Memory B cell (primary cell): ENCODE measurements at regions not wholly inside any gene's neighbourhood (a gene's known extent, or its start where the extent isn't known, plus 50 kb on each side); places are given as distances from the start of the nearest gene placed in this dataset.

Experiments used
- ATAC-seq: fragments of 150-1000 bp; cut with Tn5 transposase; 2 replicates; pipeline ENCODE4 v1.10.0; 2021; ENCODE audit warnings: low read depth, mild to moderate bottlenecking, moderate library complexity
- DNase-seq, 2 donors: peaks; one replicate each; pipeline ENCODE4 v3.0.0; 2022; ENCODE audit warnings: low spot score in 2 of 2
- H3K27ac Mint-ChIP-seq: one replicate; pipeline ENCODE4 v1.8.0; 2022; ENCODE audit warnings: mild to moderate bottlenecking, moderate library complexity, mixed read lengths
- H3K27me3 Mint-ChIP-seq: one replicate; pipeline ENCODE4 v1.8.0; 2022; ENCODE audit warnings: mixed read lengths
- H3K36me3 Mint-ChIP-seq: one replicate; pipeline ENCODE4 v1.8.0; 2022; ENCODE audit warnings: mild to moderate bottlenecking, mixed read lengths
- H3K4me1 Mint-ChIP-seq: one replicate; pipeline ENCODE4 v1.8.0; 2022; ENCODE audit warnings: mixed read lengths
- H3K4me3 Mint-ChIP-seq: one replicate; pipeline ENCODE4 v1.8.0; 2022; ENCODE audit warnings: mild to moderate bottlenecking, moderate library complexity, mixed read lengths
- H3K9me3 Mint-ChIP-seq: one replicate; pipeline ENCODE4 v1.8.0; 2022; ENCODE audit warnings: mixed read lengths

GRCh38 chr13:84049443-84050219 lies 167.4 kb upstream of the SLITRK1 start:
- DNase-seq, result no peak
- no peak overlapping the region for H3K27ac Mint-ChIP-seq

GRCh38 chr13:84044805-84045204 lies 162.5 kb upstream of the SLITRK1 start:
- ATAC-seq, result no peak
- H3K36me3 Mint-ChIP-seq, result no peaks in the 10 kb centered on the region
- no peaks in the 10 kb centered on the region for H3K27me3 Mint-ChIP-seq
- no peak overlapping the region for H3K4me3 Mint-ChIP-seq
- no peaks in the 10 kb centered on the region for H3K4me1 Mint-ChIP-seq
- H3K27ac Mint-ChIP-seq, result no peak overlapping the region
- no peak for DNase-seq
- H3K9me3 Mint-ChIP-seq, result peaks cover 6% of the 10 kb centered on the region

More at GRCh38 chr13:84049443-84050219, 167.4 kb upstream of the SLITRK1 start:
- Mint-ChIP-seq H3K27me3 (no peaks in the 10 kb centered on the region), H3K9me3 (peaks cover 7% of the 10 kb centered on the region), H3K4me1 (no peaks in the 10 kb centered on the region), H3K4me3 (no peak overlapping the region), H3K36me3 (no peaks in the 10 kb centered on the region)
- ATAC-seq, result no peak

GRCh38 chr13:84038001-84038400 lies 155.7 kb upstream of the SLITRK1 start:
- Mint-ChIP-seq H3K9me3 (peaks cover 5% of the 10 kb centered on the region), H3K36me3 (no peaks in the 10 kb centered on the region), H3K27ac (no peak overlapping the region), H3K27me3 (no peaks in the 10 kb centered on the region), H3K4me3 (no peak overlapping the region), H3K4me1 (no peaks in the 10 kb centered on the region)
- DNase-seq, result no peak
- ATAC-seq, result no peak

GRCh38 chr13:84032116-84032515 lies 149.8 kb upstream of the SLITRK1 start:
- ATAC-seq, result no peak
- Mint-ChIP-seq H3K27ac (no peak overlapping the region), H3K9me3 (peaks cover 13% of the 10 kb centered on the region), H3K4me3 (no peak overlapping the region), H3K36me3 (no peaks in the 10 kb centered on the region), H3K4me1 (no peaks in the 10 kb centered on the region), H3K27me3 (no peaks in the 10 kb centered on the region)
- DNase-seq, result no peak

- H3K9me3 Mint-ChIP-seq, result peaks cover 12% of the 10 kb centered on the region
- H3K27ac Mint-ChIP-seq, result no peak overlapping the region
- DNase-seq, result no peak
- no peak overlapping the region for H3K4me3 Mint-ChIP-seq
- H3K27me3 Mint-ChIP-seq, result no peaks in the 10 kb centered on the region
- no peaks in the 10 kb centered on the region for H3K4me1 Mint-ChIP-seq
- no peak for ATAC-seq
- no peaks in the 10 kb centered on the region for H3K36me3 Mint-ChIP-seq
These were observed 148.8 kb upstream of the SLITRK1 start for GRCh38 chr13:84031120-84031519.

GRCh38 chr13:84029396-84029795 lies 147.1 kb upstream of the SLITRK1 start:
- H3K4me3 Mint-ChIP-seq, result no peak overlapping the region
- H3K27me3 Mint-ChIP-seq, result no peaks in the 10 kb centered on the region
- no peak for ATAC-seq
- H3K4me1 Mint-ChIP-seq, result no peaks in the 10 kb centered on the region
- no peak overlapping the region for H3K27ac Mint-ChIP-seq
- H3K36me3 Mint-ChIP-seq, result no peaks in the 10 kb centered on the region
- H3K9me3 Mint-ChIP-seq, result peaks cover 12% of the 10 kb centered on the region
- no peak for DNase-seq

GRCh38 chr13:84025824-84026223 lies 143.6 kb upstream of the SLITRK1 start:
- ATAC-seq (no peak), DNase-seq (no peak)
- H3K9me3 Mint-ChIP-seq, result peaks cover 6% of the 10 kb centered on the region
- no peaks in the 10 kb centered on the region for H3K36me3 Mint-ChIP-seq
- H3K4me3 Mint-ChIP-seq, result no peak overlapping the region
- H3K27me3 Mint-ChIP-seq, result no peaks in the 10 kb centered on the region
- H3K27ac Mint-ChIP-seq, result no peak overlapping the region
- no peaks in the 10 kb centered on the region for H3K4me1 Mint-ChIP-seq

- H3K9me3 Mint-ChIP-seq, result peaks cover 1% of the 10 kb centered on the region
- no peak overlapping the region for H3K4me3 Mint-ChIP-seq
- ATAC-seq (no peak), DNase-seq (no peak)
- H3K4me1 Mint-ChIP-seq, result no peaks in the 10 kb centered on the region
- no peak overlapping the region for H3K27ac Mint-ChIP-seq
- H3K27me3 Mint-ChIP-seq, result no peaks in the 10 kb centered on the region
- H3K36me3 Mint-ChIP-seq, result no peaks in the 10 kb centered on the region
These were observed 114.1 kb upstream of the SLITRK1 start for GRCh38 chr13:83996415-83996814.

GRCh38 chr13:83995930-83996329 lies 113.7 kb upstream of the SLITRK1 start:
- ATAC-seq (no peak), DNase-seq (no peak)
- no peak overlapping the region for H3K27ac Mint-ChIP-seq
- H3K27me3 Mint-ChIP-seq, result no peaks in the 10 kb centered on the region
- H3K4me1 Mint-ChIP-seq, result no peaks in the 10 kb centered on the region
- H3K9me3 Mint-ChIP-seq, result no peaks in the 10 kb centered on the region
- no peak overlapping the region for H3K4me3 Mint-ChIP-seq
- no peaks in the 10 kb centered on the region for H3K36me3 Mint-ChIP-seq

GRCh38 chr13:83992566-83993358 lies 110.5 kb upstream of the SLITRK1 start:
- no peaks in the 10 kb centered on the region for H3K4me1 Mint-ChIP-seq
- H3K27me3 Mint-ChIP-seq, result no peaks in the 10 kb centered on the region
- ATAC-seq (no peak), DNase-seq (no peak)
- no peak overlapping the region for H3K4me3 Mint-ChIP-seq
- H3K36me3 Mint-ChIP-seq, result no peaks in the 10 kb centered on the region
- no peaks in the 10 kb centered on the region for H3K9me3 Mint-ChIP-seq
- no peak overlapping the region for H3K27ac Mint-ChIP-seq

- H3K4me1 Mint-ChIP-seq, result no peaks in the 10 kb centered on the region
- ATAC-seq, result no peak
These were observed 105.1 kb upstream of the SLITRK1 start for GRCh38 chr13:83987394-83987793.

GRCh38 chr13:83984793-83985192 lies 102.5 kb upstream of the SLITRK1 start:
- Mint-ChIP-seq H3K36me3 (no peaks in the 10 kb centered on the region), H3K27ac (no peak overlapping the region), H3K9me3 (peaks cover 8% of the 10 kb centered on the region), H3K4me3 (no peak overlapping the region), H3K27me3 (no peaks in the 10 kb centered on the region), H3K4me1 (no peaks in the 10 kb centered on the region)
- DNase-seq (no peak), ATAC-seq (no peak)

More at GRCh38 chr13:83987394-83987793, 105.1 kb upstream of the SLITRK1 start:
- H3K9me3 Mint-ChIP-seq, result peaks cover 8% of the 10 kb centered on the region
- no peaks in the 10 kb centered on the region for H3K36me3 Mint-ChIP-seq
- no peak overlapping the region for H3K27ac Mint-ChIP-seq
- no peak overlapping the region for H3K4me3 Mint-ChIP-seq
- no peak for DNase-seq
- H3K27me3 Mint-ChIP-seq, result no peaks in the 10 kb centered on the region

GRCh38 chr13:83980331-83980730 lies 98.1 kb upstream of the SLITRK1 start:
- no peaks in the 10 kb centered on the region for H3K36me3 Mint-ChIP-seq
- no peaks in the 10 kb centered on the region for H3K4me1 Mint-ChIP-seq
- H3K9me3 Mint-ChIP-seq, result no peaks in the 10 kb centered on the region
- DNase-seq (no peak), ATAC-seq (no peak)
- no peak overlapping the region for H3K27ac Mint-ChIP-seq
- H3K4me3 Mint-ChIP-seq, result no peak overlapping the region
- H3K27me3 Mint-ChIP-seq, result no peaks in the 10 kb centered on the region

- peaks cover 1% of the 10 kb centered on the region for H3K9me3 Mint-ChIP-seq
- no peak for ATAC-seq
- H3K27me3 Mint-ChIP-seq, result no peaks in the 10 kb centered on the region
- DNase-seq, result no peak
- no peaks in the 10 kb centered on the region for H3K4me1 Mint-ChIP-seq
- no peak overlapping the region for H3K27ac Mint-ChIP-seq
- no peaks in the 10 kb centered on the region for H3K36me3 Mint-ChIP-seq
- H3K4me3 Mint-ChIP-seq, result no peak overlapping the region
These were observed 93.4 kb upstream of the SLITRK1 start for GRCh38 chr13:83975655-83976165.
